Activated B cell treated with CpG ODN at 0.5 μM for 24 hours (primary cell): ENCODE measurements at regions not wholly inside any gene's neighbourhood (a gene's known extent, or its start where the extent isn't known, plus 50 kb on each side); places are given as distances from the start of the nearest gene placed in this dataset.

Experiments
- ATAC-seq: fragments of 200-7000 bp; cut with Tn5 transposase; one replicate; pipeline ENCODE4 v1.10.0; 2021; ENCODE audit warnings: low read depth, mild to moderate bottlenecking, moderate library complexity
- CTCF ChIA-PET: fragments of 350-600 bp; sonication (Branson Sonifier 250); formaldehyde crosslinking; loops from one replicate; lab custom pipeline; 2021; ENCODE audit warnings: antibody characterized with exemption; lab: Charles Lee
- POLR2A ChIA-PET: fragments of 350-600 bp; sonication (Branson Sonifier 250); formaldehyde crosslinking; loops from one replicate; lab custom pipeline; 2021; ENCODE audit warnings: antibody characterized with exemption; lab: Charles Lee
- DNase-seq: peaks from one replicate; pipeline ENCODE4 v3.0.0; 2022
- H3K27ac Mint-ChIP-seq: one replicate; pipeline ENCODE4 v1.8.0; 2020; ENCODE audit warnings: mixed read lengths
- H3K27me3 Mint-ChIP-seq: one replicate; pipeline ENCODE4 v1.8.0; 2021; ENCODE audit warnings: mixed read lengths
- H3K36me3 Mint-ChIP-seq: one replicate; pipeline ENCODE4 v1.8.0; 2021; ENCODE audit warnings: low read depth, mixed read lengths
- H3K4me1 Mint-ChIP-seq: one replicate; pipeline ENCODE4 v1.8.0; 2021; ENCODE audit warnings: mixed read lengths
- H3K4me3 Mint-ChIP-seq: one replicate; pipeline ENCODE4 v1.8.0; 2020; ENCODE audit warnings: mild to moderate bottlenecking, mixed read lengths
- H3K9me3 Mint-ChIP-seq: one replicate; pipeline ENCODE4 v1.8.0; 2020; ENCODE audit warnings: mixed read lengths
- CTCF ChIP-seq: fragments of 200-600 bp; IDR thresholded peaks from one replicate; pipeline ENCODE4 v1.8.0; 2022; ENCODE audit warnings: antibody characterized with exemption, mild to moderate bottlenecking
- intact Hi-C: fragments of 100-400 bp; cut with micrococcal nuclease; formaldehyde crosslinking; loops from one replicate; pipeline ENCODE4 v1.15.1; 2024

GRCh38 chr16:86335266-86336172 lies 174.8 kb upstream of the FOXF1 start:
- ATAC-seq (no peak), DNase-seq (no peak)
- no peaks in the 10 kb centered on the region for H3K36me3 Mint-ChIP-seq
- no peak for TF ChIP-seq CTCF
- intact Hi-C loops: no loop called here
- peaks cover 43% of the 10 kb centered on the region for H3K27me3 Mint-ChIP-seq
- H3K4me1 Mint-ChIP-seq: no peaks in the 10 kb centered on the region
- CTCF ChIA-PET: no interaction called here
- H3K9me3 Mint-ChIP-seq: no peaks in the 10 kb centered on the region
- H3K27ac Mint-ChIP-seq: no peak overlapping the region
- POLR2A ChIA-PET: no interaction called here
- no peak overlapping the region for H3K4me3 Mint-ChIP-seq

- Mint-ChIP-seq H3K4me1 (no peaks in the 10 kb centered on the region), H3K27ac (no peak overlapping the region), H3K27me3 (peaks cover 46% of the 10 kb centered on the region), H3K36me3 (no peaks in the 10 kb centered on the region), H3K4me3 (no peak overlapping the region), H3K9me3 (no peaks in the 10 kb centered on the region)
- intact Hi-C loops: no loop called here
- TF ChIP-seq CTCF: no peak
- ChIA-PET POLR2A (no interaction called here), CTCF (no interaction called here)
- ATAC-seq (no peak), DNase-seq (no peak)
These were observed 173.2 kb upstream of the FOXF1 start for GRCh38 chr16:86337138-86337537.

GRCh38 chr16:86337581-86338402 lies 172.5 kb upstream of the FOXF1 start:
- Mint-ChIP-seq H3K27ac (no peak overlapping the region), H3K4me1 (no peaks in the 10 kb centered on the region), H3K4me3 (no peak overlapping the region), H3K9me3 (no peaks in the 10 kb centered on the region), H3K27me3 (peaks cover 52% of the 10 kb centered on the region), H3K36me3 (no peaks in the 10 kb centered on the region)
- no peak for DNase-seq
- ATAC-seq: no peak
- no peak for TF ChIP-seq CTCF
- intact Hi-C loops: no loop called here
- POLR2A ChIA-PET: no interaction called here
- CTCF ChIA-PET: no interaction called here

- no peaks in the 10 kb centered on the region for H3K9me3 Mint-ChIP-seq
- no peak overlapping the region for H3K27ac Mint-ChIP-seq
- H3K4me1 Mint-ChIP-seq: no peaks in the 10 kb centered on the region
- no peaks in the 10 kb centered on the region for H3K36me3 Mint-ChIP-seq
- no peak for ATAC-seq
- ChIA-PET POLR2A (no interaction called here), CTCF (no interaction called here)
- no peak for TF ChIP-seq CTCF
- peaks cover 53% of the 10 kb centered on the region for H3K27me3 Mint-ChIP-seq
- no peak overlapping the region for H3K4me3 Mint-ChIP-seq
- intact Hi-C loops: no loop called here
- no peak for DNase-seq
These were observed 171.8 kb upstream of the FOXF1 start for GRCh38 chr16:86338403-86339115.
